IgD-negative memory B cell (primary cell): ENCODE measurements at regions not wholly inside any gene's neighbourhood (a gene's known extent, or its start where the extent isn't known, plus 50 kb on each side); places are given as distances from the start of the nearest gene placed in this dataset.
A peak's percentile ranks its signal among the peaks of the same experiment; 100 is the strongest.
"Not testable (repeated sequence)": the region's sequence is repeated elsewhere in the genome, so short reads cannot be mapped to it uniquely, and the experiment has no call there.

ENCODE experiments used
- H3K27ac Mint-ChIP-seq, 3 donors: one replicate each; pipeline ENCODE4 v1.8.0; 2020 to 2022; ENCODE audit warnings: mild to moderate bottlenecking in 3 of 3, mixed read lengths in 3 of 3, moderate library complexity in 1 of 3
- H3K27me3 Mint-ChIP-seq: one replicate; pipeline ENCODE4 v1.8.0; 2021; ENCODE audit warnings: mixed read lengths
- H3K36me3 Mint-ChIP-seq: one replicate; pipeline ENCODE4 v1.8.0; 2020; ENCODE audit warnings: mild to moderate bottlenecking, mixed read lengths
- H3K4me1 Mint-ChIP-seq, 3 donors: one replicate each; pipeline ENCODE4 v1.8.0; 2020 to 2022; ENCODE audit warnings: mixed read lengths in 3 of 3, mild to moderate bottlenecking in 1 of 3
- H3K4me3 Mint-ChIP-seq, 4 donors: one replicate each; pipeline ENCODE4 v1.8.0; 2020 to 2022; ENCODE audit warnings: mild to moderate bottlenecking in 4 of 4, mixed read lengths in 4 of 4, moderate library complexity in 3 of 4
- H3K9me3 Mint-ChIP-seq, 3 donors: one replicate each; pipeline ENCODE4 v1.8.0; 2020 to 2021; ENCODE audit warnings: mixed read lengths in 3 of 3, mild to moderate bottlenecking in 1 of 3

DNA sequence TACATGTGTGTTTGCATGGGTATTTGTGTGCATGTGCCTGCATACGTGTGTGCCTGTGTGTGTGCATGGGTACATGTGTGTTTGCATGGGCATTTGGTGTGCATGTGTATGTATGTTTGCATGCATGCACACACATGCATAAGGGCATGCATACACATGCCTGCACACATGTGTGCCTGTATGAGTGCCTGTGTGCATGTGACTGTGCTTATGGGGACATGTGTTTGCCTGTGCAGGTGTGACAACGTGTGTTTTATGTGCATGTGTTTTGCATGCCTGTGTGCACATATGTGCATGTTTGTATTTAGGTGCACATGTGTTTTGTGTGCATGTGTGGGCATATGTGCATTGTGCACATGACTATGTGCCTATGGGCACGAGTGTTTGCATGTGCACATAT is 165.7 kb downstream of the ERMARD start:
- Mint-ChIP-seq H3K4me1 (peaks cover 0 to 6% (median 0%) of the 10 kb centered on the region in 3 donors), H3K36me3 (no peaks in the 10 kb centered on the region), H3K27me3 (peaks cover 24% of the 10 kb centered on the region), H3K4me3 (no peak overlapping the region), H3K9me3 (peaks cover 0 to 2% (median 0%) of the 10 kb centered on the region in 3 donors), H3K27ac (no peak overlapping the region)

DNA sequence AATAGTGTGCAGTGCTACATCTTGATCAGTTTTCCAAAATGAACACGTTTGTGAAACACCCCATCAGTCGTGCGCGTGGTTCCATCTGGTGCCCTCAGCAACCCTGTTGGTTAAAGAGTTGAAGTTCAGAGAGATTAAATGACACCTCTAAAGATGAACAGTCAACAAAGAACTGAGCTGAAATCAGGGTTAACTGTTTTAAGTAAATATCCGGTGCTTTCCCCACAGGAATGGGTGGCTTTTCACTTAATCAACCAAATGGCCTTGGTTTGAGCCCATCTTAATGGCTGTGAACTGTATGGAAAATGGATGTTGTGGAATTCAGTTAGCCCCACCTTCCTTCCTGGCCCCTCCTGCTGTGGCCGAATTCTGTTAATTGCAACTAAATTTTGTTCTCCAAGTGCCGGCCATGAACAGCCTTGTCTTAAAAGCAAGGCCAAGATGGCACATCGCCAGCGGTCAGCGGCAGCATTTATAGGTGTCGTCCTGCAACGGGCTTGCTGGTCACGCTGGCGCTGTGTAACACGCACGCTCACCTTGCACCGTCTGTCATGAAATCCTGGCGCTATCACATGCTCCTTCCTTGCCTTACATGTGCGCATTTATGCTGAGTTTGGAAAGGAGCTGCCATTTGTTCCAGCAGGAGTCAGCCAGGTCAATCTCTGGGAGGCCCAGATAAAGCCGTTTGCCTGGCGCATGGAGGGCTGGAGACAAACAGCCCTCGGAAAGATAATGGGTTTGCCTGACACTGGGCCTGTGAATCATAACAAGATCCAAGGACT is 164.5 kb downstream of the ERMARD start:
- H3K27me3 Mint-ChIP-seq: peaks cover 21% of the 10 kb centered on the region
- peak overlapping the region in 1 of 4 donors; percentile 26 for H3K4me3 Mint-ChIP-seq
- no peak overlapping the region for H3K27ac Mint-ChIP-seq
- no peaks in the 10 kb centered on the region for H3K36me3 Mint-ChIP-seq
- peaks cover 0 to 2% (median 0%) of the 10 kb centered on the region in 3 donors for H3K9me3 Mint-ChIP-seq
- H3K4me1 Mint-ChIP-seq: peaks cover 0 to 4% (median 1%) of the 10 kb centered on the region in 3 donors

DNA sequence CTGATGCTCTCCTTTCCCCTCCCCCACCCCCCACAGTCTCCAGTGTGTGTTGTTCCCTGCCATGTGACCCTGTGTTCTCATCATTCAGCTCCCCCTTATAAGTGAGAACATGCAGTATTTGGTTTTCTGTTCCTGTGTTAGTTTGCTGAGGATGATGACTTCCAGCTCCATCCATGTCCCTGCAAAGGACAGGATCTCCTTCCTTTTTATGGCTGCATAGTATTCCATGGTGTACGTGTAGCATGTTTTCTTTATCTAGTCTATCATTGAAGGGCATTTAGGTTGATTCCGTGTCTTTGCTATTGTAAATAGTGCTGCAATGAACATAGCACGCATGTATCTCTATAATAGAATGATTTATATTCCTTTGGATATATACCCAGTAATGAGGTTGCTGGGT is 162.3 kb downstream of the ERMARD start:
- H3K4me3 Mint-ChIP-seq, H3K27ac Mint-ChIP-seq, H3K36me3 Mint-ChIP-seq, H3K4me1 Mint-ChIP-seq, H3K9me3 Mint-ChIP-seq: not testable (repeated sequence)
- peaks cover 20% of the 10 kb centered on the region for H3K27me3 Mint-ChIP-seq

DNA sequence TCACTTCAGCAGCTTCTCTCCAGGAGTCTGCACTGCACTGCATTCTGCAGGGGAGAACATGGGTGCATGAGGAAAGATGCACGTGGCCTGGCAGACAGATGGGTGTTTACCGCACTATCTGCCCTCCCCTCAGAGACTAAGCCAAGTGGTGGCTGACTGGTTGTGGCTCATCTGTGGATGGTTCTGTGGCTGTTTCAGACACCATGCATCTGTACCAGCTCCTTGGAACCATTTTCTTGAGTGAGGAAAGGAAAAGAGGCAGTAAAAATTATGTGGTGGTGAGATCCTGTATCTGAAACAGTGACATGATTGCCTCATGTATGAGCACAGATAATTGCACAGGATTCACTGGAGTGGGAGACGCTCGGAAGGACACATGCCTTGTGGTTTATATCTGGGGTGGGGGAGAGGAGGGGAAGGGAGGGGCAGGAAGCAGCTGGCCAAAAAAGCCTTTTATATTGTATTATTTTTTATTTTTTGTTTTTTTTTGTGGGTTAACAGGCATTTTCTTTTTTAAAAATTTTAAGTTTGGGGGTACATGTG is 161.7 kb downstream of the ERMARD start:
- peaks cover 19% of the 10 kb centered on the region for H3K27me3 Mint-ChIP-seq
- H3K4me3 Mint-ChIP-seq: no peak overlapping the region
- no peaks in the 10 kb centered on the region for H3K36me3 Mint-ChIP-seq
- no peak overlapping the region for H3K27ac Mint-ChIP-seq
- peaks cover 0 to 2% (median 0%) of the 10 kb centered on the region in 3 donors for H3K9me3 Mint-ChIP-seq
- peaks cover 0 to 4% (median 3%) of the 10 kb centered on the region in 3 donors for H3K4me1 Mint-ChIP-seq

DNA sequence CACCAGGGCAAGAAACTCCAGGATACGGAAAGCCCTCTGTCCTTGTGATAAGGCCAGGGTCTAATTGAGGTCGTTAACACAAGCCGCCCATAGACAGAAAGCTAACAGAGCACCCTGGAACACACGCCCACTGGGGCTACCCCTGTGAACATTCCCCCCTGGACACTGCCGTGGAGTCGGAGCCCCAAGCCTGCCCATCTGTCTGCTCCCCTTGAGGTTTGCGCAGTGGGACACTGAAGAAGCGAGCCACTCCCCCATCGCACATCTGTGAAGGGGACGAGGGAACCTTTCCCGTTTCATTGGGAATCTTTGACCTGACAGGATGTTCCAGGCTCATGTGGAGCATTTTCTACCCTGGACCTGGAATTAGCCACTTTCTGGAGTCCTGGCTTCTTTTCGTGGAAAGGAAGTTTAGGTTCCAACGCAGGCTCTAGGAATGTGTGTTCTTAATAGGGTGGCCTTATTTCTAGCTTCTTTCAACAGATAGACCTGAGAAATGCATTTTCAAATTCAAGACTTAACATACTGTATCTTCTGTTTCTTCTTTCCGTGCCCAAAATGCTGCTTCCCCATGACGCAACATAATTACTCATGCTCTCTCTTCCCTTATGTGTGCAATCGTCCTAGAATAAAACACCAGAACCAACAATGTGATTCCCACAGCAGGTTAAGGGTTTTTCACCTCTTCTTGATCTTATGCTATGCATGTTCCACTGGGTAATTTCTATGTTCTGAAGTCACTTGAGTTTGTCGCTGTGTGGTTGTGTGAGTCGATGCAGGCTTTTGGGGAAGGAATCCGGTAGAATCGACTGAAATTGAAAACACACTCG is 161.1 kb downstream of the ERMARD start:
- H3K27ac Mint-ChIP-seq: no peak overlapping the region
- peak overlapping the region in 1 of 4 donors; percentile 28 for H3K4me3 Mint-ChIP-seq
- no peaks in the 10 kb centered on the region for H3K36me3 Mint-ChIP-seq
- H3K27me3 Mint-ChIP-seq: peaks cover 23% of the 10 kb centered on the region
- peaks cover 0 to 2% (median 0%) of the 10 kb centered on the region in 3 donors for H3K9me3 Mint-ChIP-seq
- peaks cover 0 to 4% (median 3%) of the 10 kb centered on the region in 3 donors for H3K4me1 Mint-ChIP-seq

DNA sequence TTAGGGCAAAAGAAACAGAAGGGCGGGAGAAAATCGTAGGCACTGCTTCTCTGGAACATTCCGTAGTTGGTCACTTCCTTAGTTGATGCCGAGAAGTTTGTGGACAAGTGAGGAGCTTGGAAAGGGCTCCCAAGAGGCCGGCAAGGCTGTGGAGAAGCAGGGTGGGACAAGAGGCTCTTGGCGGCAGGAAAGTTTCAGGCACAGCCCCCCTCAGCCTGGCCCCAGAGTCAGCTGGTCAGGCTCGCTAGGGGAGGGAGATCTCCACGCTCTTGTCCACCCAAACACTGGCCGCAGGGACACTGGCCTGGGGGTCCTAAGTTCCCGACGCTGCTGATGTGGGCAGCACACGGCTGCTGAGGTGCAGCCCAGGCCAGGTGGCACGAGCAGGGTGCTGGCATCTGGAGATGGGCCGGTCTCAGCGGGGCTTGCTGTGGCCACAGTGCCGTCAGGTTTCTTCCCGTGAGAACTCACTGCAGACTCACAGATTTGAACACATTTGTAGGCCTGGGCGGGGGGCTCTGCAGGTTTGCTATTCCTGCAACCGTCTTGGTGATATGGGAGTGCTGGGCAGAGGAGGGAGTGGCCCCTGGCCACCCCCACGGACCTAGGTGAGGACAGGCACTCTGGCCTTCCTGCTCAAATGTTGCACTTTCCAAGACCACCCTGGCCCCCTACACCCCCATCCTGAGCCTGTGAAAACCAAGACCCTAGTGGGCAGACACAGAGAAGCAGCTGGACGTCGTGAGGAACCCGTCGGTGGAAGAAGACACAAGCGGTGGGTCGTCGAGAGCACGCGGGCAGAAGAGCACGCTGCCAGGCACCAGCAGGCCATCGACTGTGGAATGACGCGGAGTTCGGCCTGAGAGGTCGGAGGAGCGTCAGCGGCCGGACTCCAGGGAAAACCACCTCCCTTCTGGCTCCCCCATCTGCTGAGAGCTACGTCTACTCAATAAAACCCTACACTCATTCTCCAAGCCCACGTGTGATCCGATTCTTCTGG is 160.1 kb downstream of the ERMARD start:
- no peaks in the 10 kb centered on the region for H3K9me3 Mint-ChIP-seq
- peak overlapping the region in 1 of 4 donors; percentile 28 for H3K4me3 Mint-ChIP-seq
- H3K4me1 Mint-ChIP-seq: peaks cover 0 to 4% (median 3%) of the 10 kb centered on the region in 3 donors

DNA sequence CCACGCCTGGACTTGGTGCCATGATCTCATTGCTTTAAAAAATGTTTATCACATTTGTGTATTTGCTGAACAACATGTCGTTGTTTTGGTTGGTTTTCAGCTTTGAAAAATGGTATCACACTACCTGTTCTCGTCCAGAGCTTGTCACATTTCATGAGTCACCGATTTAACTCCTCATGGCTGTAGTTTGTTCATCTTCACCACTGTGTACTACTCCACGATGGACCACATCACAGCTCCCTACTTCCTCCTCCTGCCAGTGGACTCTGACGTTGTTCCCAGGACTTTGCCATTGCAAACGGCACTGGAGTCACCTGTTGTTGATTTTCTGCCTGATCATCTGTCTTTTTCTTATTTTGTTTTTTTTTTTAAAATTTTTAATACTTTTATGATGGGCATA is 157.7 kb downstream of the ERMARD start:
- Mint-ChIP-seq H3K36me3 (no peaks in the 10 kb centered on the region), H3K27me3 (peaks cover 14% of the 10 kb centered on the region), H3K4me1 (peaks cover 0 to 4% (median 3%) of the 10 kb centered on the region in 3 donors), H3K27ac (no peak overlapping the region), H3K9me3 (no peaks in the 10 kb centered on the region), H3K4me3 (no peak overlapping the region)

More for the DNA sequence above, 160.1 kb downstream of the ERMARD start:
- H3K27ac Mint-ChIP-seq: no peak overlapping the region
- H3K27me3 Mint-ChIP-seq: peaks cover 23% of the 10 kb centered on the region
- no peaks in the 10 kb centered on the region for H3K36me3 Mint-ChIP-seq

DNA sequence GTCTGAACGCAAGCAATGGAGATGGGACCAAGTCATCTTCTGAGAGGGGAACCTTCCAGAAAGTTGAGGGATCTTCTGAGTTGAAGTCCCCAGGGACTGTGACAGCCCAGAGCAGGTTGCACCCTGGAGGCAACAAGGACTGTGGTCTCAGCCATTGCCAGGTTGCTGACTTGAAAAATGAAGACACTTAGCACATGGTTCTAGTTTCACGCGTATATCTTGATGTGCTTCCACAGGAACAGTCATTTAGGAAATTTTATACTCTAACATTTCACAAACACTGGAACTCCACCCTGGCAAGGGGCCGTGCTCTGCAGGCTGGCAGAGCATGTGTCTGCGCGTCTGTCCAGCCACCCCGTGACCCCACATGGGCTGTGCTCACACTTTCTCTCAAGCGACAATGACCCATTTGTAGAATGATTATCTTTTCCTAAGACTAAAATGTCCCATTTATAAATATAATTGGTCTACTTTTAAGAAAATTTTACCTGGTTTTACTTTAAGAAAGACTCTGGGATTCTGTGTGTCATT is 157.0 kb downstream of the ERMARD start:
- Mint-ChIP-seq H3K27me3 (peaks cover 11% of the 10 kb centered on the region), H3K4me1 (peaks cover 0 to 4% (median 3%) of the 10 kb centered on the region in 3 donors), H3K9me3 (no peaks in the 10 kb centered on the region), H3K27ac (no peak overlapping the region), H3K36me3 (no peaks in the 10 kb centered on the region), H3K4me3 (no peak overlapping the region)

DNA sequence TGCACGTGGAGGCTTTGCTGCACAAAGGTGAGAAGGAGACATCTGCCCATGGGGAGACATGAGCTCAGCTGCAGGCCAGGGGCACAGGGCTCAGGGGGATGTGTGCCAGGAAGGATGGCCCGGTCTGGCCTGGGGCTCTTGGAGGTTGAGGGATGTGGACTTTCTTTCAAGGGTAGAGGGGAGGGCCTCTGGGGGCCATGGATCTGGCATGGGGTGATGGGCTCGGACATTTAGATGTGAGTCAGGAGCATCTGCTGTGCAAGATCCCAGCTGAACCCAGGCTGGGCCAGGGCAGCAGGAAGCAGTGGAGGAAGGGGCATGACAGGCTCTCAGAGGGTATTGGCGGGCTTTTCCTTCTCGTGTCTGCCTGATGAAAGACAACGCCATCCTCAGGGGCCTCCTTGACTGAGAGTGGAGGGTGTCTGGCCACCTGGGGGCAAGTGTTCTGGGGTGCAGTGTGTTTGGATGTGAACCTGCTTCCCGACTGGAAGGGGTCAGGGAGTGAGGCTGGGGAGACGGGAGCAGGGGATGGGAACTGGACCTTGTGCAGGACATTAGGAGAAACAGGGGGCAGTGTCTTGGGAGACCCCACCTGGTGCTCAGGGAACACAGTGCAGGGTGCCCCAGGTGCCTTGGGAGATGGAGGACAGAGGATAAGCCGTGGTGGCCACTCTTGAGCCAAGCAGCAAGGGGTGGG is 156.1 kb downstream of the ERMARD start:
- no peak overlapping the region for H3K27ac Mint-ChIP-seq
- H3K4me1 Mint-ChIP-seq: peaks cover 0 to 3% (median 0%) of the 10 kb centered on the region in 3 donors
- no peak overlapping the region for H3K4me3 Mint-ChIP-seq
- no peaks in the 10 kb centered on the region for H3K36me3 Mint-ChIP-seq
- no peaks in the 10 kb centered on the region for H3K9me3 Mint-ChIP-seq
- H3K27me3 Mint-ChIP-seq: peaks cover 8% of the 10 kb centered on the region

DNA sequence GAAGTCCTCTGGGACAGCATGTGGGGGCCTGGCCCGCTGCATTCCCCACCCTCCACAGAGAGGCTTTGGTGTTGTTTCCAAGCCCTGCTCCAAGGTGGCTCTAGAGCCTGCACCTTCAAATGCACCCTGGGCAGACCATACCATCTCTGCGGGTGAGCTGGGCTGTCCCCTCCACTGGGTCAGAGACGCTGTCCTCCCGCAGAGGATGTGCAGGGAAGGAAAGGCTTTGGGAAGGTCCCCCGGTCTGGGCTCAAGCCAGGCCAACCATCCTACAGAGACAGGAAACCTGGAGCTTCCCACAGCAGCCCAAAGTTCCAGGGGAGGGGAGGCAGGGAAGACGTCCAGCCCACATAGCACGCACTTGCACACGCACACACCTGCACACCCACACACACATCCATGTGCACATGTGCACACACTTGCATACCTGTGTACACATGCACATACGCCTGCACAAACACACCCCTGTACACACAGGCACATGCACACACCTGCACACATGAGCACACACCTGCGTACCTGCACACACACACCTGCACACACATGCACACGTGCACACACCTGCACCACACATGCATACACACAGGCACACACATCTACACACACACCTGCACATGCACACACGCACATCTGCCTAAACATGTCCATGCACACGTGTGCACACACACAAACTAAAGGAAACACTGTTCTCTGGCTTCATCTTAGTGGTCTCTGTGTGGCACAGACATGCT is 155.4 kb downstream of the ERMARD start:
- H3K27ac Mint-ChIP-seq: no peak overlapping the region
- H3K27me3 Mint-ChIP-seq: peaks cover 7% of the 10 kb centered on the region

DNA sequence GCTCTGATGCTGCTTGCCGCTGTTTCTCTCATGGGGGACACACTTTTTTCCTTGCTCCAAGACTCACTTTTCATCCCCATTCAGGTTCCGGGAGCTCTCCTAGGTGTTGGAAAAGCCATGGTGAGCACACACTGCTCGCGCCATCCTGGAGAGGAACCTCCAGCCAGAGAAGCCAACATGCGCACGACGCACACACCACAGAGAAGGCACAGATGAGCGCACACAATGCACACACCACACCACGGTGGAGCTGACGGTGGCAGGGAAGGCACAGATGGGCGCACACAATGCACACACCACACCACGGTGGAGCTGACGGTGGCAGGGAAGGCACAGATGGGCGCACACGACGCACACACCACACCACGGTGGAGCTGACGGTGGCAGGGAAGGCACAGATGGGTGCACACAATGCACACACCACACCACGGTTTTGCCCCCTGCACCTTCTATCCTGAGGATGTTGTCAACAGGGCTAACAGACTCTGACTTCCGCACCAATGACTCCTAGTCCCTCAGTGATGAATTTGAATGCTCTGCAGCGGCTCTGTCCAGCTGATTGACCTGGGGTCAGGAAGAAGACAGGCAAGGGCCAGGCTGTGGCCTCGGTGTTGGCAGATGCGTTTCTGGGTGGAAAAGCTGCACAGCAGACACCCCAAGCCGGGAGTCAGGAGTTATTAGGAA is 154.7 kb downstream of the ERMARD start:
- peaks cover 0 to 3% (median 0%) of the 10 kb centered on the region in 3 donors for H3K4me1 Mint-ChIP-seq
- no peak overlapping the region for H3K27ac Mint-ChIP-seq
- H3K27me3 Mint-ChIP-seq: peaks cover 7% of the 10 kb centered on the region
- H3K4me3 Mint-ChIP-seq: no peak overlapping the region
- no peaks in the 10 kb centered on the region for H3K36me3 Mint-ChIP-seq
- no peaks in the 10 kb centered on the region for H3K9me3 Mint-ChIP-seq

More for the DNA sequence above, 155.4 kb downstream of the ERMARD start:
- H3K4me3 Mint-ChIP-seq: no peak overlapping the region
- H3K9me3 Mint-ChIP-seq: no peaks in the 10 kb centered on the region
- H3K4me1 Mint-ChIP-seq: peaks cover 0 to 3% (median 0%) of the 10 kb centered on the region in 3 donors
- no peaks in the 10 kb centered on the region for H3K36me3 Mint-ChIP-seq

DNA sequence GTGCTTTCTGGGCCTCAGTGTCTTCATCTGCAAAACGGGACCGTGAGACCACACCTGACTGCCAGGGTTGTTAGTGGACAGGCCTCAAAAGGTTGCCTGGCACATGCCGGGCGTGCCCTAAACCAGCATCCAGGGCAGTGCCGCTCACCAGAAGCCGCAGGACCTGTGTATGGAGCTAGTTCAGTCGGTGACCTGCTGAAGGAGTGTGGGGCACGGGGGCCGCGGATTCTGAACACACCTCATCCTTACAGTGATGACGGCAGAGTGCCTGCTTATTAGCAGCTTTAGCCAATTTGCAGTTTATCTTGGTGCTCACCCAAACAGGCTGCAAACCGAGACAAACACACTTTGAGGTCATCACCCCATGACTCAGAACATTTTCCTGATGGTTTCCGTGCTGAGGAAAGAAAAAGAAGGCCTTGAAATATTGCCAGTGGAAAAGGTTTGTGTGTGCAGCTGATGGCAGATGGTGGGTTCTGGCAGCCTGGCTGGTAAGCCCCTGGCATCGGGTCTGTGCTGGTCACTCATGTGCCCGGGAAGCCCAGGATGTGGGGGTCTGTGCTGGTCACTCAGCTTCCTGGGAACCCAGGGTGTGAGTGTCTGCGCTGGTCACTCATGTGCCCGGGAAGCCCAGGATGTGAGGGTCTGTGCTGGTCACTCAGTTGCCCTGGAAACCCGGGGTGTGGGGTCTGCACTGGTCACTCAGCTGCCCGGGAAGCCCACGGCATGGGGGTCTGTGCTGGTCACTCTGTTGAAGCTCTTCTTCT is 153.8 kb downstream of the ERMARD start:
- Mint-ChIP-seq H3K4me3 (no peak overlapping the region), H3K36me3 (no peaks in the 10 kb centered on the region), H3K9me3 (no peaks in the 10 kb centered on the region), H3K27me3 (peaks cover 7% of the 10 kb centered on the region), H3K4me1 (no peaks in the 10 kb centered on the region), H3K27ac (no peak overlapping the region)
